Esophagus muscularis mucosa (tissue), 4 donors: ENCODE measurements at regions not wholly inside any gene's neighbourhood (a gene's known extent, or its start where the extent isn't known, plus 50 kb on each side); places are given as distances from the start of the nearest gene placed in this dataset.

Source experiments
- DNase-seq: peaks from one replicate; pipeline ENCODE4 v3.0.0-alpha.2; 2017; ENCODE audit errors: extremely low spot score
- H3K27ac ChIP-seq, 4 donors: fragments of 200-600 bp; sonication (generic); replicated peaks in 1 of 4; 1 replicate in 3 of 4; 2 replicates in 1 of 4; pipeline ENCODE4 v1.5.1; 2016 to 2019; ENCODE audit warnings: mild to moderate bottlenecking in 1 of 4
- H3K27me3 ChIP-seq, 4 donors: fragments of 200-600 bp; sonication (generic); one replicate each; pipeline versions ENCODE4 v1.5.1 to v1.6.0; 2016 to 2019
- H3K36me3 ChIP-seq, 4 donors: fragments of 200-600 bp; sonication (generic); one replicate each; pipeline ENCODE4 v1.5.1; 2016 to 2019
- H3K4me1 ChIP-seq, 4 donors: fragments of 200-600 bp; sonication (generic); one replicate each; pipeline ENCODE4 v1.5.1; 2016 to 2019
- H3K4me3 ChIP-seq, 4 donors: fragments of 200-600 bp; sonication (generic); 1 replicate in 2 of 4; 2 replicates in 2 of 4; pipeline ENCODE4 v1.5.1; 2016 to 2019; ENCODE audit warnings: mild to moderate bottlenecking in 4 of 4, moderate library complexity in 1 of 4
- H3K9me3 ChIP-seq, 4 donors: fragments of 200-600 bp; sonication (generic); 1 replicate in 3 of 4; 2 replicates in 1 of 4; pipeline ENCODE4 v1.5.1; 2016 to 2019
- CTCF ChIP-seq, 3 experiments: fragments of 200-600 bp in 2 of 3; fragments of 450-650 bp in 1 of 3; sonication (generic) in 2 of 3; IDR thresholded peaks; one replicate each; pipeline ENCODE4 v1.5.1; 2017 to 2019; ENCODE audit warnings: antibody characterized with exemption in 3 of 3, mild to moderate bottlenecking in 2 of 3, moderate library complexity in 1 of 3
- EP300 ChIP-seq: sonication (generic); formaldehyde crosslinking; IDR thresholded peaks from one replicate; pipeline ENCODE4 v1.6.1; 2017; ENCODE audit warnings: antibody characterized with exemption
- POLR2A ChIP-seq: fragments of 450-650 bp; IDR thresholded peaks from one replicate; pipeline ENCODE4 v1.6.1; 2017; ENCODE audit warnings: antibody characterized with exemption, moderate library complexity, mild to moderate bottlenecking, low read depth
- POLR2AphosphoS5 ChIP-seq, 2 donors: sonication (generic); formaldehyde crosslinking; IDR thresholded peaks; one replicate each; pipeline ENCODE4 v1.6.1; 2017; ENCODE audit warnings: antibody characterized with exemption in 2 of 2
- WGBS: methylation state at CpG from one replicate; pipeline ENCODE4 v1.1.5; 2018; 5-methylcytosine and 5-hydroxymethylcytosine counted together
- intact Hi-C: fragments of 100-400 bp; cut with DNase I; formaldehyde crosslinking; loops from one replicate; pipeline ENCODE4 v1.15.1; 2023

GRCh38 chr2:155384555-155385123 lies 686.1 kb downstream of the KCNJ3 start:
- 73% methylated on average over 3 of the region's 3 CpGs for WGBS
- Histone ChIP-seq H3K4me3 (no peak overlapping the region), H3K36me3 (no peaks in the 10 kb centered on the region), H3K9me3 (no peaks in the 10 kb centered on the region), H3K4me1 (no peaks in the 10 kb centered on the region), H3K27ac (no peak overlapping the region), H3K27me3 (no peaks in the 10 kb centered on the region)
- intact Hi-C loops: no loop called here
- TF ChIP-seq EP300 (no peak), POLR2AphosphoS5 (IDR thresholded peaks at IDR 0.05) (no peak), CTCF (IDR thresholded peaks at IDR 0.05) (no peak), POLR2A (no peak)
- no peak for DNase-seq

GRCh38 chr2:155382776-155383175 lies 684.3 kb downstream of the KCNJ3 start:
- TF ChIP-seq CTCF (IDR thresholded peaks at IDR 0.05) (no peak), EP300 (no peak), POLR2A (no peak), POLR2AphosphoS5 (IDR thresholded peaks at IDR 0.05) (no peak)
- H3K4me1 ChIP-seq: no peaks in the 10 kb centered on the region
- H3K9me3 ChIP-seq: no peaks in the 10 kb centered on the region
- no peak overlapping the region for H3K27ac ChIP-seq
- H3K27me3 ChIP-seq: no peaks in the 10 kb centered on the region
- intact Hi-C loops: no loop called here
- H3K4me3 ChIP-seq: no peak overlapping the region
- WGBS: 39% methylated on average over 3 of the region's 3 CpGs
- DNase-seq: no peak
- H3K36me3 ChIP-seq: no peaks in the 10 kb centered on the region

GRCh38 chr2:155381436-155381835 lies 682.9 kb downstream of the KCNJ3 start:
- intact Hi-C loops: no loop called here
- WGBS: 59% methylated on average over 1 of the region's 1 CpG

GRCh38 chr2:155379494-155379893 lies 681.0 kb downstream of the KCNJ3 start:
- WGBS: 53% methylated on average over 2 of the region's 2 CpGs
- no peak for TF ChIP-seq EP300
- TF ChIP-seq CTCF (IDR thresholded peaks at IDR 0.05): no peak
- TF ChIP-seq POLR2AphosphoS5 (IDR thresholded peaks at IDR 0.05): no peak
- TF ChIP-seq POLR2A: no peak
- Histone ChIP-seq H3K36me3 (no peaks in the 10 kb centered on the region), H3K4me3 (no peak overlapping the region), H3K27me3 (no peaks in the 10 kb centered on the region), H3K27ac (no peak overlapping the region), H3K9me3 (no peaks in the 10 kb centered on the region), H3K4me1 (no peaks in the 10 kb centered on the region)
- no peak for DNase-seq
- intact Hi-C loops: loop anchor here (10.0 kb wide), 2 partner anchors 1205 to 1815 kb away; no protein-coding TSS in a partner anchor

More at GRCh38 chr2:155381436-155381835, 682.9 kb downstream of the KCNJ3 start:
- TF ChIP-seq POLR2A (no peak), POLR2AphosphoS5 (IDR thresholded peaks at IDR 0.05) (no peak), EP300 (no peak), CTCF (IDR thresholded peaks at IDR 0.05) (no peak)
- Histone ChIP-seq H3K4me1 (no peaks in the 10 kb centered on the region), H3K27me3 (no peaks in the 10 kb centered on the region), H3K36me3 (no peaks in the 10 kb centered on the region), H3K27ac (no peak overlapping the region), H3K4me3 (no peak overlapping the region), H3K9me3 (no peaks in the 10 kb centered on the region)
- DNase-seq: no peak

GRCh38 chr2:155377931-155378444 lies 679.5 kb downstream of the KCNJ3 start:
- no peaks in the 10 kb centered on the region for H3K36me3 ChIP-seq
- TF ChIP-seq POLR2AphosphoS5 (IDR thresholded peaks at IDR 0.05) (no peak), EP300 (no peak), POLR2A (no peak), CTCF (IDR thresholded peaks at IDR 0.05) (no peak)
- no peaks in the 10 kb centered on the region for H3K4me1 ChIP-seq
- H3K4me3 ChIP-seq: no peak overlapping the region
- no peaks in the 10 kb centered on the region for H3K27me3 ChIP-seq
- no peaks in the 10 kb centered on the region for H3K9me3 ChIP-seq
- intact Hi-C loops: loop anchor here (10.0 kb wide), 2 partner anchors 1207 to 1817 kb away; no protein-coding TSS in a partner anchor
- WGBS: 73% methylated on average over 1 of the region's 1 CpG
- H3K27ac ChIP-seq: no peak overlapping the region
- no peak for DNase-seq
